T47D (cell line): ENCODE measurements at regions not wholly inside any gene's neighbourhood (a gene's known extent, or its start where the extent isn't known, plus 50 kb on each side); places are given as distances from the start of the nearest gene placed in this dataset.

Experiments
- DNase-seq, 2 experiments: peaks; one replicate each; pipeline versions ENCODE4 v3.0.0 to v3.0.0-alpha.2; 2011 to 2012; ENCODE audit warnings: low read depth in 1 of 2, low spot score in 1 of 2
- JUND ChIP-seq: IDR thresholded peaks from 2 replicates; pipeline ENCODE4 v1.6.1; 2012; ENCODE audit warnings: low read depth
- in situ Hi-C: cut with HindIII; loops from 2 replicates; pipeline ENCODE4 v1.10.0; 2016; ENCODE audit warnings: low sequenced_read_pairs, low pct_unique_long_range_greater_than_20kb

DNA sequence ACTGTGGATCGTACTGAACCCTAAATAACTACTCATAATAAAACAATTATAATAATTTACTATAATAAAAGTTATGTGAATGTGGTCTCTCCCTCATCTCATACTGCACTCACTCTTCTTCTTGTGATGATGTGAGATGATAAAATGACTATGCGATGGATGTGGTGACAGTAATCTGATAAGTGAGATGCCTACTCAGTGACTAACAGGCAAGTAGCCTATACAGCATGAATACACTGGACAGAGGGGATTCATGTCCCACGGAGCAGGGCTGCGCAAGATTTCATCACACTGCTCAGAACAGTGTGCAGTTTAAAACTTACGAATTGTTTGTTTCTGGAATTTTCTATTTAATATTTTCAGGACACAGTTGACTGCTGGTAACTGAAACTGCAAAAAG is 304.0 kb downstream of the DUSP10 start:
- DNase-seq: no peak
- in situ Hi-C loops: no loop called here
- no peak for TF ChIP-seq JUND

GRCh38 chr1:221439008-221439746 is 302.7 kb downstream of the DUSP10 start:
- DNase-seq: no peak
- in situ Hi-C loops: no loop called here
- no peak for TF ChIP-seq JUND

DNA sequence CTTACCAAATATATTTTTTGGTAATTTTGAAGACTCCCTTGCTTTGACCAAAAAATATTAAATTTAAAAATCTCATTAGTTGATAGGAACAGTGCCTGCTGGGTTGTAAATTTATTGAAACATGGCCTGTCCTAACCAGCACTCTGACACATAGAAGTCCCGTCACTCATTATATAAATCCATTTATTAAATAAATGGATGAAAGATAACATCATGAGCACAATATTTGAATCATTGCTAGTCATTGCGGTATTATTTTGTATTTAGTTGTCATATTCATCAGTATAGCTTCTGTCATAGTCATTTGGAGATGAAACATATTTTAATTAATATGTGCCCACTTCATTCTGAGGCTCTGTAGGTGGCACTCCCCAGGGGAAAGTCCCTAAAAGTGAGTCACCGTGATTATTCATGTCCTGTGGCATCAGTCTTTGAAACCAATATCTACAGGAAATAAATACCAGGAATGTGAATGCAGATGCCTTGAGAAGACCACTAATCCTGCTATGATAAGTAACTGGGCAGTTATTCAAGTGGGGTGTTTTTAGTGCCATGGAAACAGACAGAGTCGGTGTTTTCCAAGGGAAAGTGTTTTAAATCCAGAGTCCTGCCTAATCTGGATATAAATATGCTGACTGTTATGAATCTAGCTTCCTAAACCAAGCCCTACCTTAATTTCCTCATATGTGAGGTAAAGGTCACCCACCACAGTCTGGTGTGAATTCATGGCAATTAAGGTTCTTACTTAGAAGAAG is 302.0 kb downstream of the DUSP10 start:
- in situ Hi-C loops: no loop called here
- DNase-seq: no peak
- TF ChIP-seq JUND: no peak

DNA sequence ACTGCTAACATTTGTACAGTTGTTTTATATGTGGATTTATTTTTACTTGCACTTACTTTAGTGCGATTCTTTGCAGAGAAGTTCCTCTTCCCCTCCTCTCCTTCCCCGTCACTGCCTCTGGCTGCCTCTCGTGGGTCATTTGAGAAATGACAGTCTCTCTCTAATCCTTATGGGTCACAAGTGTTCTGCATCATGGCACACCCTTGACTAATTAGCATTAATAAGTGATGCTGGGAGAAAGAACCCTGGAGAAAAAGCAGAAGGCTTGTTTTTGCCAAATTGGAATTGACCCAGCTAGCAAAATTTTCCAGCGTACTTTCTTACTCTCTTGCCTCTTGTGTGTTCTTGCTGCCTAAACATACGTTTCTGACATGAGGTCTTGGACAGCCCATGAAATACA is 301.2 kb downstream of the DUSP10 start:
- TF ChIP-seq JUND: no peak
- no peak for DNase-seq
- in situ Hi-C loops: no loop called here

DNA sequence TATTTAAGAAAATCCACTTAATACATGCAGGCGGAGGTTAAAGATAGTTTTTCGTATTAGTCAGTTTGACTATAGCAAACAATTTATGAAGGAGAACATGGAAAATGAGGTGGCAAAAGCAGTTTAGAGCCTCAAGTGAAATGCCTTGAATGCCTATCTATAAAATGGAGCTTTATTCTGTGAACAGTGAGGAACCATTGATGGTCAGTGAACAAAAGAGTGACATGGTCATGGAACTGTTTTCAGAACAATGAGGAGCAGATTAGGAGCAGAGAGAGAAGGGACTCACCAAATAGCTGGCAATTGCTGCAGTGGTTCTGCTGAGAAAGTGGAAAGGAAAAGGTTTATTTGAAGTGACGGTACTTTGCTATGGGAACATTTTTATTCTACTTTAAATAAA is 299.8 kb downstream of the DUSP10 start:
- in situ Hi-C loops: no loop called here
- DNase-seq: no peak
- no peak for TF ChIP-seq JUND

- in situ Hi-C loops: no loop called here
- DNase-seq: no peak
- TF ChIP-seq JUND: no peak
Measured at GRCh38 chr1:221444346-221444745, 297.5 kb downstream of the DUSP10 start.

DNA sequence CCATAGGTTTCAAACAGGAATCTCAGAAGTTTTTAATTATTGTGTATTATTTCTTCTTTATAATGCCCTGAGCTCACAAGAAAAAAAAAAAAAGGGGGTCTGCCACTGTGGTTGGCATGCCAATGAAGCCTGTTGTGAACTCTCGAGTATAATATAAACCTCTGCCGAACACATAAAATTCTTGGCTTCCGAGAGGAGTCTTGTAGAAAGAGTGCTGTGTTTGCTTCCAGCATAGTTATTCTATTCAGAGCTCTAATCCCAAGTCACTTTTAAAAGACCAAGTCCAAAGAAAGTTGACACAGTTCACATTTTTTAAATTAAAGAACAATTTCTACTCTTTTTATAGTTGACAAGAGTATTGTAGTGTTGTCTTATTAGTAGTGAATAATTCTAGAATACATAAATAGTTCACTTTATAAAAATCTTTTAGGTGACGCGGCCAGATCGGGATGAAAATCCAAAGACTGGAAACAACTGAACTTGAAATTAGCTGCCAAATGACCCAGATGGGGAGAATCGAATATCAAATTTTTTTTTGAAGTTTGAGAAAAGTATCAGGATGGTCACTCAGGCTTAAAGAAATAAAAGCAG is 293.2 kb downstream of the DUSP10 start:
- in situ Hi-C loops: no loop called here
- TF ChIP-seq JUND: no peak
- DNase-seq: no peak

GRCh38 chr1:221449194-221449593 is 292.7 kb downstream of the DUSP10 start:
- no peak for TF ChIP-seq JUND
- in situ Hi-C loops: no loop called here
- no peak for DNase-seq

DNA sequence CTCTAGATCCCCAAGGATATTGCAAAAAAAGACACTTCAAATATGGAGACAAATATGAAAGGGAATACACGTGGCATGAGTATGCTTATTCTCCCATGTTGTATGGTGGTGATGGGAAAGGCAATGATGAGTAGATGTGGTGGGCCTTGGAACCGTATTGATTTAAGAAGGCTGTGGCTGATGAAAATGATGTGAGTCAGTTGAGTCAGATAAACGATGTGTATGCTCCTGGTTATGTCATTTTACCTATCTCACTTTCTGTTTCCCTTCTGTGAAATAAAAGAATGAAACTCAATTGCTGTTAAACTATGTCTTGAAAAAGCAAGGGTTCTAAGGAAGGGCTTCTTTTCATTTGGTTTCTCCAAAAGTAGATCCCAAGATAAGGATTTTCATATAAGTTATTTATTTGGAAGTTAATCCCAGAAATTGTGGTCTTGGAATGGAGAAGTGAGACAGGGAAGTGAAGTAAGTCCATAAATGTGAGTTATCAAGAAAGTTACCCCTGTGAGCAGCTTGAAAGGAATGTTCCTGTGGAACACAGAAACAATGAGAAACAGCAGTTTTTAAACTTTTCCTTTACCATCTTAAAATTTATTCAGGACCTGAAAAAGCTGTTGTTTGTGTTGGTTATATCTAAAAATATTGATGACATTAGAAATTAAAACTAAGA is 292.0 kb downstream of the DUSP10 start:
- TF ChIP-seq JUND: no peak
- in situ Hi-C loops: no loop called here
- no peak for DNase-seq

DNA sequence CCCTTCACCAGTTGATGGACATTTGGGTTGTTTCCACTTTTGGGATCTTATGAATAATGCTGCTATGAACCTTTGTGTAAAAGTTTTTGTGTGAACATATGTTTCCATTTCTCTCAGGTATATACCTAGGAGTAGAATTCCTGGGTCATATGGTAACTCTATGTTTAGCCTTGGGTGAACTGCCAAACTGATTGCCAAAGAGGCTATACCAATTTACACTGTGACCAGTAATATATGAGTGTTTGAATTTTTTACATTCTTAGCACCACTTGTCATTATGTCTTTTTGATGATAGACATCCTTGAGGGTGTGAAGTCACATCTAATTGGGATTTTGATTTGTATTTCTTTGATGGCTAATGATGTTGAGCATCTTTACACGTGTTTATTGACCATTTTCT is 290.1 kb downstream of the DUSP10 start:
- no peak for DNase-seq
- TF ChIP-seq JUND: no peak
- in situ Hi-C loops: no loop called here

DNA sequence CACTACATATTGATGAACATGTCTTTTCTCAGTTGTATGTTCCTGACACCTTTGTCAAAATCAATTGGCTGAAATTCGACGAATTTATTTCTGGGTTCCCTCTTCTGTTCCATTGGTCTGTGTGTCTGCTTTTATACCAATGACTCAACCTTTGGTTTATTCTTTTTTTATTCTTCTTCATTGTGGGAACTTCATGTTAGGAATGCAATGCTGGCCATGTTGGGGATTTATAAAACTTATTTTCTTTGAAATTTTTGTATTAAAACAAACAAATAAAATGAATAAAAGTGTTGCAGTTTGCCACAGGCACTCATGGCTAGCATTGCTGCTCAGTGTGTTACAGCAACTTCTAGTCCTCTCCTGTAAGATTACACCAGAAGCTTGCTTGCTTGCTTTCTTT is 287.8 kb downstream of the DUSP10 start:
- DNase-seq: no peak
- no peak for TF ChIP-seq JUND
- in situ Hi-C loops: no loop called here

GRCh38 chr1:221456918-221457317 is 285.0 kb downstream of the DUSP10 start:
- in situ Hi-C loops: no loop called here
- no peak for DNase-seq
- no peak for TF ChIP-seq JUND

DNA sequence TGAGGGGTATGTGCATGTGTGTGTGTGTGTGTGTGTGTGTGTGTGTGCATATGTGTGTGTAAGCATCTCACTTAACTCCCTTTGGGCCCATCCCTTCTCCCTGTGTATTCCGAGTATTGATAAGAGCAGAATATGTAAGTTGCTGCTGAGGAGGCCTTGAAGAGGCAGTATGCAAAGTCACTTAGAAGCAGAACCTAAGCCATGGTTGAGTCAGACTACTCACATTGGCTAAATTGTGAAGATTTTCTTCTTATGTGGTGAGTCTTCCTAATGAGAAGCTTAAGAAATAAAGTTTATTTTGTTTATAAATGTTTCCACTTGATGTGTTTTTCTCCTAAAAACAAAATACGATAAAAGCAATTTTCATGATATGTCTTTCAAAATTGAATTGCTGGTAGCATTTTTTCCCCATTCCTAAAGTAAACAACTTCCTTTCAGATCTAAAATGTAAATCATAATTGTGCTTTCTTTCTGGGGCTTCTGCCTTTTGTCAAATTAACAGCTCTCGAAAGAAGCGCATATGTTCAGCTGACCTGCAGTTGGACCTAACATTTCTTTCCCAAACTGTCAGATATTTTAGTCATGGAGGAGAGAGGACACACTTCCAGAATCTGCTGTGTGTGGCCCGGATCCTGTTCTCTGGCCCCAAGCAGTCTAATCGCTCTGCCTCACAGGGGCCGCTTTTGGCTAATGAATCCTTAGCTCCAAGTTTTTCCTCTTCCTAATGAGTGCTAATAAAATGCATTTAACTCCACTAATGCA is 284.0 kb downstream of the DUSP10 start:
- no peak for TF ChIP-seq JUND
- in situ Hi-C loops: no loop called here
- no peak for DNase-seq
